HG03159 (cell line): ENCODE measurements at regions not wholly inside any gene's neighbourhood (a gene's known extent, or its start where the extent isn't known, plus 50 kb on each side); places are given as distances from the start of the nearest gene placed in this dataset.

Experiments
- ATAC-seq: cut with Tn5 transposase; IDR thresholded peaks from one replicate; pipeline ENCODE4 v1.9.1; 2021; ENCODE audit warnings: mild to moderate bottlenecking, moderate library complexity; ENCODE audit not compliant: unreplicated experiment

- ATAC-seq, result no peak
These were observed 163.0 kb upstream of the SYT13 start for GRCh38 chr11:45449036-45449601.

- ATAC-seq, result no peak
These were observed 162.4 kb upstream of the SYT13 start for GRCh38 chr11:45448561-45448960.

GRCh38 chr11:45446998-45447397 is 160.9 kb upstream of the SYT13 start:
- ATAC-seq, result no peak

- no peak for ATAC-seq
These were observed 160.3 kb upstream of the SYT13 start for GRCh38 chr11:45446434-45446833.

GRCh38 chr11:45444796-45445195 is 158.7 kb upstream of the SYT13 start:
- ATAC-seq, result no peak

GRCh38 chr11:45440111-45440510 is 154.0 kb upstream of the SYT13 start:
- no peak for ATAC-seq

GRCh38 chr11:45436966-45437365 is 150.8 kb upstream of the SYT13 start:
- ATAC-seq, result no peak

- no peak for ATAC-seq
These were observed 150.0 kb upstream of the SYT13 start for GRCh38 chr11:45436118-45436517.

GRCh38 chr11:45435706-45436105 is 149.6 kb upstream of the SYT13 start:
- no peak for ATAC-seq

GRCh38 chr11:45432910-45433309 is 146.8 kb upstream of the SYT13 start:
- ATAC-seq, result no peak

GRCh38 chr11:45432100-45432499 is 146.0 kb upstream of the SYT13 start:
- no peak for ATAC-seq

- no peak for ATAC-seq
These were observed 145.2 kb upstream of the SYT13 start for GRCh38 chr11:45431046-45432018.

GRCh38 chr11:45430361-45430760 is 144.2 kb upstream of the SYT13 start:
- no peak for ATAC-seq

- ATAC-seq, result no peak
These were observed 143.6 kb upstream of the SYT13 start for GRCh38 chr11:45429719-45430118.

GRCh38 chr11:45428541-45429230 is 142.5 kb upstream of the SYT13 start:
- no peak for ATAC-seq

- no peak for ATAC-seq
These were observed 142.0 kb upstream of the SYT13 start for GRCh38 chr11:45428116-45428515.

- no peak for ATAC-seq
These were observed 138.5 kb upstream of the SYT13 start for GRCh38 chr11:45424411-45425180.

GRCh38 chr11:45423475-45424120 is 137.5 kb upstream of the SYT13 start:
- no peak for ATAC-seq

- no peak for ATAC-seq
These were observed 136.9 kb upstream of the SYT13 start for GRCh38 chr11:45423036-45423435.

GRCh38 chr11:45414088-45414487 is 127.9 kb upstream of the SYT13 start:
- no peak for ATAC-seq
